Myocyte (in vitro differentiated cells): ENCODE measurements at regions not wholly inside any gene's neighbourhood (a gene's known extent, or its start where the extent isn't known, plus 50 kb on each side); places are given as distances from the start of the nearest gene placed in this dataset.
"Not testable (repeated sequence)": the region's sequence is repeated elsewhere in the genome, so short reads cannot be mapped to it uniquely, and the experiment has no call there.

Experiments
- DNase-seq: peaks from one replicate; pipeline ENCODE4 v3.0.0-alpha.2; 2012; ENCODE audit warnings: low read depth

DNA sequence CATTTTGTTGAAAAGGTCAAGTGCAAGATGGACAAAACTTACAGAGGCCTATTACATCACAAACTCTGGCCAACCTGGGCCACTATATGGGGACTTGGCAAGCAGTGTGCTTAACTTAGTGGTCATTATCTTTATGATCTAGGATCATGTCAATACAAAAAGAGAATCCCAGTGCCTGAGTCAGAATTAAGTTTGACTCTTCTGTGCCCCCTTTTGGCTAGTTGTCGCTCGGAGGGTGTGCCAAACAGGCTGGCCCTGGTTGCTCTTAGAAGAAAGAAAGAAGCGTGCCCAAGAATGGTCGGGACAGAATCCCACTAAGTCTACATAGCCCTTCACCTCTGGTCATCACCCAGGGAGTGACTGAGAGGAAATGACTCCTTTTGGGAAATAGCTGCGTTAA, 100.1 kb downstream of the EIF4E start:
- DNase-seq = no peak

DNA sequence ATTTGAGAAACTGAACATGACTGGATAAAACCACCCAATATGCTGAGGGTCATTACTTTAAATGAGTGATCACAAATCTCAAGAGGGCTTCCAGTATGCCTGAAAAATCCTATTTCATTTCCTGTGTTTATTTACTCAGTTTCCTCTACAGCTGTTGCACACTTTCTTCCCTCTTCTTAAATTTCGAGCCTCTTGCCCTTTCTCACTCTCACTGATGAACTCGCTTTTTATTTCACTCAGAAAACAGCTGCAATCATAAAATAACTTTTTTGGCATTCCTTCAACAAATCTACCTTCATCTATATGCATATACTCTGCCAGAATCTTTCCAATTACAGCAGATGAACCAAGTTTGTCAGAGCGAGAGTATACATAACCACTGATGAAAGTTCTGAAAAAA, 101.3 kb downstream of the EIF4E start:
- DNase-seq = no peak

DNA sequence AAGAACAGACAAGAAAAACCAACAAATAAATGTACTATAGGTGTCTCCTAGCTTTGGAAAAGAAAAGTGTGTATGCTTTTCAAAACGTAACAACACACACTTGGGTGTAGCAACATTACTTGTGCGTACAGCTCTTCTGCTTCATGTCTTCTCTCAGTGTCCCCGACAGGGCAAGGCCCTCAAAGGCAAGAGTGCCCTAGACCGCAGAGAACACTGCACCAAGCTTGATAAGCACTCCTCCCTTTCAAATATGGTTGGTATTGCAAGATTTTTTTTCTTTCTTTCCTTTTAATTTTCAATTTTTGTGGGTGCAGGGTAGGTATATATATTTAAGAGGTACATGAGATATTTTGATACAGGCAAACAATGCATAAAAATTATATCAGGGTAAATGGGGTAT, 106.8 kb downstream of the EIF4E start:
- DNase-seq = no peak

DNA sequence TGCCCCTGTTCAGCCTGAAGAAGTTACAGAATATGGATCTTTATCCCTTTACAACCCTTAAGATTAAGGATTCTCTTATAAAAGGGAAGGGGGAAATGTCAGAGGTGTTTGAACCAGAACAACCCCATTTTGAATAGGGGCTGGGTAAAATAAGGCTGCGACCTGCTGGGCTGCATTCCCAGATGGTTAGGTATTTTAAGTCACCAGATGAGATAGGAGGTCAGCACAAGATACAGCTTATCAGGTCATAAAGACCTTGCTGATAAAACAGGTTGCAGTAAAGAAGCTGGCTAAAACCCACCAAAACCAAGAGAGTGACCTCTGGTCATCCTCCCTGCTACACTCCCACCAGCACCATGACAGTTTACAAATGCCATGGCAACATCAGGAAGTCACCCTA, 110.8 kb downstream of the EIF4E start:
- DNase-seq = not testable (repeated sequence)

- DNase-seq = no peak
These were observed 112.1 kb downstream of the EIF4E start for GRCh38 chr4:98816816-98817215.

- no peak for DNase-seq
These were observed 112.5 kb downstream of the EIF4E start for GRCh38 chr4:98816386-98816785.

- no peak for DNase-seq
These were observed 124.5 kb downstream of the EIF4E start for GRCh38 chr4:98804403-98804802.

DNA sequence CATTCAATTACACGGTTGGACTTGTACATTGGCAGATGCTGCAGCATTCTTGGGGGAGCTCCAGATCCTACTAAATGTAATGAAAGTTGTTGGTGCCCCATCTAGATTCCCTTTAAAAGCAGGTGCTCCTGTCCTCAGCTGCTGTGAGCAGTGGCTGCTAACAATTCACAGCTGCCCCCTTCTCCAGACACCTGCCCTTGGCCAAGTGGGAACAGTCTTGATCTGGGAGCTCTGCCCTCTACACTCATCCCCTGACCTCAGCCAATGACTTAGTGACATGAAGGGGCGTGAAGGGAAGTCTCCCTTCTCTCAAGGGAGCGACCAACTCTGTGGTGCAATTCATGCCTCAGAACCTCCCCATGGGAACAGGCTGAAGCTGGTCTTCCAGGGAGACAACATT, 125.7 kb downstream of the EIF4E start:
- peak; percentile 83 for DNase-seq

- no peak for DNase-seq
These were observed 126.1 kb downstream of the EIF4E start for GRCh38 chr4:98802770-98803198.

DNA sequence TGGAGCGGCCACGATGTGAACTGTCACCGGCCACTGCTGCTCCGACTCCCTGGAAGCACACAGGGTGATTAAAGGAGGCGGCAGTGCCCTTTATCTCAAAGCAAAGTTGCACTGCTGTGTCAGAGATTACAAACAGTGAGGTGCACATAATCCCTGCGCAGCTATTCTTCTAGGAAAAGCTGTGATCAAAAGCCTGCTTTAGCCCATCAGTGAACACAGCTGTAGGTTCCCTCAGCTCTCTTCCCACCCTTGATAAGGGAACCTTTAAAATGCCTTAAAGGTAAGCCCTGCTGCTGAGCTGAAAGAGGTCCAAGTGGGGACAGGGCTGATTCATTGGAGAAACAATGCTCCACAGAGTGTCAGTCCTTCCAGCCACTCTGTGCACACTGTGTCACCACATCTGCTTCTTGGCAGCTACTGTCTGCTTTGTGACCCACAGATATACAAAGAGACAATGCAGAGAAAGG, 127.6 kb downstream of the EIF4E start:
- no peak for DNase-seq

DNA sequence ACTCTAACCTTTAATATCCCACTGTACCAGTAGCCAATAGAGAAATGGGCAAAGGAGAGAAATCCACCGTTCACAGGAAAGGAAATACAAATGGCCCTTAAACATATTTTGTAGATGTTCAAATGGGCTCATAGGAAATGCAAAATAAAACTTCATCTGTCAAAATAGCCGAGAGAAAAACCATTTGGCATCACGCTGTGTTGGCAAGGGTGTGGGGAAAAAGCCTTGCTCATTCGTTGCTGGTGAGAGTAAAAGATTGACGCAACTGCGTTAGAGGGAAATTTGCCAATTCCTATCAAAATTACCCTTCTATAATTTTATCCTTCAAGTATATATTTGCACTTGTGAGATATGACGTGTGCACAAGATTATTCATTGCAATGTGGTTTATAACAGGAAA, 131.9 kb downstream of the EIF4E start:
- DNase-seq = no peak

- peak; percentile 20 for DNase-seq
These were observed 134.2 kb downstream of the EIF4E start for GRCh38 chr4:98794565-98795205.

GRCh38 chr4:98793658-98794057, 135.2 kb upstream of the TSPAN5 start:
- DNase-seq = no peak

DNA sequence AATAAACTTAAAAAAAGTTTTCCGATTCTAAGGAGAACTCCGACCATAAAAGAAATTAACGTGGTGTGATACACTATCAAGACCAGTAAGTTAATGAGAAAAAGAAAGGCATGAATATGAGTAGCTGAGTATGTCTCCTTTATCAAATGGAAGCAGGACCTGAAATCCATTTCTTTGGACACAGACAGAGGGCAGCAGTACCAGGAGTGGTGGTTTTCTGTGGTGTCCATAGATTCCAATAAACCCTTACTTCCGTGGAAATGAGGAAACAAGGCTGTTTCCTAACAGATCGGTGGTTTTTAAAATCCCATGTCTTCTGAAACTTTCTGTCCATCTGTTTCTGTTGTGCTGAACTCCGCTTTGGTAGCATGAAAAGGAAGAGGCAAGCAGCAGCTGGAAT, 128.5 kb upstream of the TSPAN5 start:
- no peak for DNase-seq

DNA sequence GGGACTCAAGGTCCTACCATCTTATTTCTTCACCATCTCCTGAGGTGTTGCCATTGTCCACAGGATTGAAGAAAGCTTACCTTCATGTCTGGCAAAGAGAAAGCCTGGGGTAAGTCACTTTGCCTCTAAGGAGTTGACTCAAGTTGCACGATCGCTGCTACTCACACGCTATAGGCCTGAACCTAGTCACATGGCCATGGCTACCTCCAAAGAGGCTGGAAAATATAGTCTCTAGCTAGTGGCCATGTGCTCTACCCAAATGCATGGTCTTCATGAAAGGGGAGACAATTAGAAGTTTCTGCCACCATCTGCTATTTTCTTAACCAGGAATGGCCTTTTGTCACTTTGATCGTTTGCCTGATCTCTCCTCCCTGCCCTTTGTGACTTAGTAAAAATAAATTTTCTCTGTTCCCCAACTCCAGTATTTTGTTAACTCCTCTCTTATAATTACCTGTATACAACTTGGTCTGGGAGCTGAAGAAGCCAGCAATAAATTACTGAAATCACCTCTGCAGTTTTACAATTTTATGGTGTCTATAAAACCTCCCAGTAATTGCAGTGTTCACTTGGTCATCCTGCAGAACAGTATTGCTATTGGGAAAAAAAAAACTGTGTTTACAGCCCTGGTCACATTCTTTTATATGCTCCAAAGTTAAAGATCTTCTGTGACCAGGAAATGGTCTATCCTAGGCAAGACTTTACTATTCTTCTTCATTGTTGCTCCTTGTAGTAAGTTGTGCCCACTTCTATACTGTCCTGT, 126.7 kb upstream of the TSPAN5 start:
- no peak for DNase-seq

GRCh38 chr4:98781641-98782357, 123.4 kb upstream of the TSPAN5 start:
- DNase-seq = no peak

DNA sequence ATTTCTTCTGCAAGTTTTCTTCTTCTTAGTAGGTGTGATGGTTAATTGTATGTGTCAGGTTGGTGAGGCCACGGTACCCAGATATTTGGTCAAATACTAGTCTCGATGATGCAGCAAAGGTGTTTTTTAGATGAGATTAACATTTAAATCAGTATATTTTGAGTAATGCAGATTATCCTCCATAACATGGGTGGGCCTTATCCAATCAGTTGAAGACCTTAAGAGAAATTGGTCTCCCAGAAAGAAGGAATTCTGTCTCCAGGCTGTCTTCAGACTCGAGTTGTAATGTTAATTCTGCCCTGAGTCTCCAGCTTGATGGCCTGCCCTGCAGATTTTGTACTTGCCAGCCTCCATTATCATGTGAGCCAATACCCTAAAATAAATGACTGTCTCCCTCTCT, 122.5 kb upstream of the TSPAN5 start:
- no peak for DNase-seq

DNA sequence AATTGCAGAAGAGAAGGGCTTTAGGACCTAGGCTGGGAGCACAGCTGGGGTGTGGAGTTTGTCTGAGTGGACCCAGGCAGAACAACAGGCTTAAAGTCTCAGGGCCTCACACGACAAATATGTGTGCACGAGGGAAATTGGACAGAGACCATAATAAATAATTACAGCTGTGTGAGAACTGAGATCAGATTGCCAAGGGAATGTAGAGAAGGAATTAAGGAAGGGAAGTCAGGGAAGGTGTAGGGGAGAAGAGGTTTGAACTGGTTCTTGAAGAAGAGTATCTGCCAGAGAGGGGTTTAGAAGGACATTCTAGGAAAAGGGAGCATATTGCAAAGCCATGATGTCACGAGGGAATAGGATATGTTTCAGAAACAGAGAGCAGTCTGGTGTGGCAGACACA, 120.7 kb upstream of the TSPAN5 start:
- DNase-seq = peak; percentile 66

GRCh38 chr4:98778206-98778605, 119.8 kb upstream of the TSPAN5 start:
- peak; percentile 52 for DNase-seq

GRCh38 chr4:98775672-98776071, 117.3 kb upstream of the TSPAN5 start:
- DNase-seq = no peak

DNA sequence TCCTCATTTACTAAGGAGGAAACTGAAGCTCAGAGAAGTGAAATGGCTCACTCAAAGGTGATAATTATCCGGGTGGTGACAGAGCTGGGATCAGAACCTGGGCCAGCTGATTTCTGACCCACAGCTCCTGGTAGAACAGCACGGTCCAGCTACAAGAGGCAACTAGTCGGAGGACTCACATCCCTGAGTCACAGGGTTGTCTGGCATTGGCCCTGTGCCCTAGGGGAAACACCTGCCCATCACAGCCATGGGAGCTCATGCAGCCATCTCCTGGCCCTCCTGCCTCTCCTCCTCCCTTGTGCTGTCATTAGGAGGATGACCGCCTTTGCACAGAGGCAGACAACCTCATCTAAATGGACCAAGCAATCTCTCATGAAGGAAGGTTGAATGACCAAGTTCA, 115.2 kb upstream of the TSPAN5 start:
- no peak for DNase-seq

- DNase-seq = no peak
These were observed 113.7 kb upstream of the TSPAN5 start for GRCh38 chr4:98771959-98772632.
